ENCODE measurements at regions not wholly inside any gene's neighbourhood (a gene's known extent, or its start where the extent isn't known, plus 50 kb on each side); places are given as distances from the start of the nearest gene placed in this dataset.

DNA sequence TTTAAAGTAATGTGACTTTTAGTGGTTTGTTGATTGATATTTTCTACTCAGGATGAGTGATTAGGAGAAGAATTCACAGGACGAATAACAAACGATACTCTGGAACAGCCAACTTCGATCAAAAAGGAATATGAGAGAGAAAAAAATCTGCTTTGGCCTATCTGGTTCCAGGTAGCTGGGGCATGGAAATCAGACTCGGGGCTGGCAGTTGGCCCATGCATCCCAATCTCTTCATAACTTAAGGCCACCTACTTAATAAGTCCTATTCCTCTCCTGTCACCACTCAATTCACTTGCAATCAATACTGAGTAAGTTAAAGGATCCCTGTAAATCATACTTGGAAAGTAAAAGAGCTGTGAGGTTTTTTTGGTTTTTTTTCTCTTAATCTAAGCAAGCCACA, 1116.2 kb downstream of the SORCS3 start:
- DNase-seq (no peak), ATAC-seq (no peak)
- Histone ChIP-seq H3K9me3 (no peaks in the 10 kb centered on the region), H3K27ac (no peak overlapping the region), H3K4me3 (no peak overlapping the region), H3K27me3 (no peaks in the 10 kb centered on the region), H3K4me1 (no peaks in the 10 kb centered on the region), H3K36me3 (no peaks in the 10 kb centered on the region)
- TF ChIP-seq, protein P1, sequence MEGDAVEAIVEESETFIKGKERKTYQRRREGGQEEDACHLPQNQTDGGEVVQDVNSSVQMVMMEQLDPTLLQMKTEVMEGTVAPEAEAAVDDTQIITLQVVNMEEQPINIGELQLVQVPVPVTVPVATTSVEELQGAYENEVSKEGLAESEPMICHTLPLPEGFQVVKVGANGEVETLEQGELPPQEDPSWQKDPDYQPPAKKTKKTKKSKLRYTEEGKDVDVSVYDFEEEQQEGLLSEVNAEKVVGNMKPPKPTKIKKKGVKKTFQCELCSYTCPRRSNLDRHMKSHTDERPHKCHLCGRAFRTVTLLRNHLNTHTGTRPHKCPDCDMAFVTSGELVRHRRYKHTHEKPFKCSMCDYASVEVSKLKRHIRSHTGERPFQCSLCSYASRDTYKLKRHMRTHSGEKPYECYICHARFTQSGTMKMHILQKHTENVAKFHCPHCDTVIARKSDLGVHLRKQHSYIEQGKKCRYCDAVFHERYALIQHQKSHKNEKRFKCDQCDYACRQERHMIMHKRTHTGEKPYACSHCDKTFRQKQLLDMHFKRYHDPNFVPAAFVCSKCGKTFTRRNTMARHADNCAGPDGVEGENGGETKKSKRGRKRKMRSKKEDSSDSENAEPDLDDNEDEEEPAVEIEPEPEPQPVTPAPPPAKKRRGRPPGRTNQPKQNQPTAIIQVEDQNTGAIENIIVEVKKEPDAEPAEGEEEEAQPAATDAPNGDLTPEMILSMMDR (IDR thresholded peaks at IDR 0.05) = no peak
- intact Hi-C loops (cut with DNase I) = no loop called here

DNA sequence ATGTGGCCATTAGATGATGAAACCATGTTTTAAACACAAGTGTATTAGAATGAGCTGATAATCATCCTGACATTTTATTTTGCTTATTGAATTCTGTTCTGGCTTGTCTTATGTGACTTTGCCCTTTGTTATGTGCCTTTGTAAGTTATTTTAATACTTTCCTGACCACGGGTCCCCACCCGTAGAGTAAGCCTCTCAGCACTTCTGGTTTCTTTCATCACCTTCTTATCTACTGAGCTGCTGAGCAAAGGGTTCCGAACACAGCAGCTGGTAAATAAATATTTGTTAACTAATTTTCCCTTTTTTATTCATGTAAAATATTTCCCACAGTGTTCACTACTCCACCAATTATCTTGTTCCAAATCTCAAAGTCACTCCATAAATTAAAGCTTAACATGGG, 1115.3 kb downstream of the SORCS3 start:
- intact Hi-C loops (cut with DNase I) = no loop called here
- DNase-seq = no peak
- ATAC-seq = no peak
- no peak overlapping the region for H3K4me3 ChIP-seq
- H3K27ac ChIP-seq = no peak overlapping the region
- no peaks in the 10 kb centered on the region for H3K9me3 ChIP-seq
- TF ChIP-seq, protein P1 (IDR thresholded peaks at IDR 0.05) = no peak
- no peaks in the 10 kb centered on the region for H3K36me3 ChIP-seq
- H3K27me3 ChIP-seq = no peaks in the 10 kb centered on the region
- no peaks in the 10 kb centered on the region for H3K4me1 ChIP-seq

- Histone ChIP-seq H3K27me3 (no peaks in the 10 kb centered on the region), H3K27ac (no peak overlapping the region), H3K4me3 (no peak overlapping the region), H3K9me3 (no peaks in the 10 kb centered on the region), H3K4me1 (no peaks in the 10 kb centered on the region), H3K36me3 (no peaks in the 10 kb centered on the region)
- ATAC-seq (no peak), DNase-seq (no peak)
- intact Hi-C loops (cut with DNase I) = no loop called here
- TF ChIP-seq, protein P1 (IDR thresholded peaks at IDR 0.05) = no peak
Observed at GRCh38 chr10:105751688-105752087, 1110.6 kb downstream of the SORCS3 start.

- Histone ChIP-seq H3K36me3 (no peaks in the 10 kb centered on the region), H3K4me3 (no peak overlapping the region), H3K4me1 (no peaks in the 10 kb centered on the region), H3K27ac (no peak overlapping the region), H3K27me3 (no peaks in the 10 kb centered on the region), H3K9me3 (no peaks in the 10 kb centered on the region)
- TF ChIP-seq, protein P1 (IDR thresholded peaks at IDR 0.05) = no peak
- ATAC-seq (no peak), DNase-seq (no peak)
- intact Hi-C loops (cut with DNase I) = no loop called here
Observed at GRCh38 chr10:105745596-105746148, 1104.6 kb downstream of the SORCS3 start.

GRCh38 chr10:105743343-105744056, 1102.4 kb downstream of the SORCS3 start:
- Histone ChIP-seq H3K27me3 (no peaks in the 10 kb centered on the region), H3K4me3 (no peak overlapping the region), H3K4me1 (no peaks in the 10 kb centered on the region), H3K27ac (no peak overlapping the region), H3K36me3 (no peaks in the 10 kb centered on the region), H3K9me3 (no peaks in the 10 kb centered on the region)
- ATAC-seq (no peak), DNase-seq (no peak)
- intact Hi-C loops (cut with DNase I) = no loop called here
- TF ChIP-seq, protein P1 (IDR thresholded peaks at IDR 0.05) = no peak
